Left ventricle myocardium inferior (tissue), 1 donor: ENCODE measurements at regions not wholly inside any gene's neighbourhood (a gene's known extent, or its start where the extent isn't known, plus 50 kb on each side); places are given as distances from the start of the nearest gene placed in this dataset.

ENCODE experiments used
- DNase-seq: peaks from one replicate; pipeline ENCODE4 v3.0.0-alpha.2; 2020
- H3K27ac ChIP-seq: fragments of 200-600 bp; replicated peaks from 2 replicates; pipeline ENCODE4 v1.8.0; 2021
- H3K27me3 ChIP-seq: fragments of 200-600 bp; 2 replicates; pipeline ENCODE4 v1.8.0; 2021; ENCODE audit warnings: low read depth
- H3K36me3 ChIP-seq: fragments of 200-600 bp; 2 replicates; pipeline ENCODE4 v1.8.0; 2021
- H3K4me1 ChIP-seq: fragments of 200-600 bp; 2 replicates; pipeline ENCODE4 v1.8.0; 2021
- H3K4me3 ChIP-seq: fragments of 200-600 bp; 2 replicates; pipeline ENCODE4 v1.8.0; 2021; ENCODE audit warnings: mild to moderate bottlenecking, moderate library complexity
- H3K9me3 ChIP-seq: fragments of 200-600 bp; replicated peaks from 2 replicates; pipeline ENCODE4 v1.8.0; 2021
- CTCF ChIP-seq: fragments of 200-600 bp; IDR thresholded peaks from 2 replicates; pipeline ENCODE4 v1.8.0; 2021; ENCODE audit warnings: antibody characterized with exemption, mild to moderate bottlenecking, borderline replicate concordance
- intact Hi-C: fragments of 100-400 bp; cut with micrococcal nuclease; formaldehyde crosslinking; loops from one replicate; pipeline ENCODE4 v1.11.0; 2022
- donor health status: DM: no; HTN: yes; CAD: no; lungs with severe emphysema.

- no peak for TF ChIP-seq CTCF
- no peak overlapping the region for H3K27ac ChIP-seq
- no peaks in the 10 kb centered on the region for H3K4me1 ChIP-seq
- no peak overlapping the region for H3K4me3 ChIP-seq
- DNase-seq: no peak
- H3K9me3 ChIP-seq: peaks cover 32% of the 10 kb centered on the region
- intact Hi-C loops: no loop called here
- H3K27me3 ChIP-seq: no peaks in the 10 kb centered on the region
- H3K36me3 ChIP-seq: no peaks in the 10 kb centered on the region
Observed at GRCh38 chr11:97637701-97638100, 1247.9 kb downstream of the JRKL start.

DNA sequence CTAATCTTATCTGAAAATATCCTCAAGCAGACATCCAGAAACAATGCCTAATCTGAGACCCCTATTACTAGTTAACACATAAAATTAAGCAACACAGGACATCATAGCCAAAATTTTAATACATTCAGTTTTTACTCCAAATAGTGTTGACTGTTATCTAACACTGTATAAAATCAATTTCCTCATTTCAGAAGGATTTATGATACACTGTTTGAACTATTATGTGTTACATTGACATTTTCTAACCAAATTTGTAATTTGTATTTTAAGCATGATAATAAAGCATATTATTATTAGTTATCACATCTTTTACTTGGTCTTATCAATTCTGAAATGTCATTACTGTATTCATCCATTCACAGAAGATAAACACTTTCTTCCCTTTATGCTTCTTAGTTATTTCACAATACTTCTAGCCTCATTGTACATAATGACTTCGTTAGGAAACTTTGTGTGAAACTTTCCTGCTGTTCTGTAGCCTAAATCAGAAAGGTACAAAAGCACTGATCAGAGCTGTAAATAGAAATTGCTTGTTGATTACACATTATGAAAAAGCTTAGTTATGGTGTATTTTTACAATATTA, 1248.9 kb downstream of the JRKL start:
- no peak overlapping the region for H3K4me3 ChIP-seq
- TF ChIP-seq CTCF: no peak
- DNase-seq: no peak
- H3K4me1 ChIP-seq: no peaks in the 10 kb centered on the region
- intact Hi-C loops: no loop called here
- no peak overlapping the region for H3K27ac ChIP-seq
- no peaks in the 10 kb centered on the region for H3K36me3 ChIP-seq
- H3K27me3 ChIP-seq: no peaks in the 10 kb centered on the region
- H3K9me3 ChIP-seq: peaks cover 29% of the 10 kb centered on the region

DNA sequence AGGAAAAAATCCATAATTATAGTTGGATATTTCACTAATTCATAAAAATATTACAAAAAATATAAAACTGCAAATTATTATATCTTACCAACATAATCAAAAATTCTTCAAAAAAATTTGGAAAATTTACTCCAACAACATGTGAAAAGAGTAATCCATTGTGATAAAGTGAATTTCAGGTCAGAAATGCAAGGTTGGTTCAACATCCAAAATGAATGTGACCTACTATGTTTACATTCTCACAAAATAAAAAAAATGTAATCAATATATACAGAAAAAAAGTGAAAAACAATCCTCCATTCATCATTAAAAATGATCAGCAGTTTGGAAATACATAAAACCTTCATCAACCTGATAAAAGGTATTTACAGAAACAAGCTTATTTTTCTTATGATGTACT, 1252.2 kb downstream of the JRKL start:
- Histone ChIP-seq H3K36me3 (no peaks in the 10 kb centered on the region), H3K9me3 (peaks cover 39% of the 10 kb centered on the region), H3K27me3 (no peaks in the 10 kb centered on the region), H3K27ac (no peak overlapping the region), H3K4me1 (no peaks in the 10 kb centered on the region), H3K4me3 (no peak overlapping the region)
- DNase-seq: no peak
- intact Hi-C loops: no loop called here
- no peak for TF ChIP-seq CTCF

DNA sequence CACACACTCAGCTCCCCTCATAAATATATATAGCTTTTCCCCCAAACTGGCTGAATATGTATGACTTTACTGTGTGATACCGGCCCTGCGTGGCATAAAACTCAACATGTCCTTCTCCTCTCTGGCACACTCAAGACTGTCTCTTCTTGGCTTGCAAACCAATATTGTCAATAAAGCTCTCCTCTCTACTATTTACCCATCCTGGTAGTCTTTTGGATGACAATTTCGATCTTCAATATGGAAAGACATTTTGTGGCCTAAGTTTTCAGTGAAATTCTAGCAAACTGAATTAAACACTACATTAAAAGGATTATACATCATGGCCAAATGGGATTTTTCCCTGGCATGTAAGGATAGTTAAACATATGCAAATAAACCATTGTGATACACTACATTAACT, 1255.9 kb downstream of the JRKL start:
- Histone ChIP-seq H3K4me1 (no peaks in the 10 kb centered on the region), H3K27ac (no peak overlapping the region), H3K4me3 (no peak overlapping the region), H3K27me3 (no peaks in the 10 kb centered on the region), H3K9me3 (peaks cover 68% of the 10 kb centered on the region), H3K36me3 (no peaks in the 10 kb centered on the region)
- DNase-seq: no peak
- intact Hi-C loops: no loop called here
- no peak for TF ChIP-seq CTCF

GRCh38 chr11:97656356-97656755, 1266.5 kb downstream of the JRKL start:
- no peaks in the 10 kb centered on the region for H3K27me3 ChIP-seq
- no peaks in the 10 kb centered on the region for H3K4me1 ChIP-seq
- no peak for TF ChIP-seq CTCF
- H3K9me3 ChIP-seq: peaks cover 9% of the 10 kb centered on the region
- DNase-seq: no peak
- intact Hi-C loops: no loop called here
- no peak overlapping the region for H3K27ac ChIP-seq
- no peak overlapping the region for H3K4me3 ChIP-seq
- no peaks in the 10 kb centered on the region for H3K36me3 ChIP-seq
